IPS-18c (cell line): ENCODE measurements at regions not wholly inside any gene's neighbourhood (a gene's known extent, or its start where the extent isn't known, plus 50 kb on each side); places are given as distances from the start of the nearest gene placed in this dataset.

Source experiments
- H3K4me3 ChIP-seq: 2 replicates; pipeline ENCODE4 v1.7.0; 2013; ENCODE audit warnings: low read depth, mild to moderate bottlenecking, low read length, moderate library complexity; ENCODE audit not compliant: insufficient read depth
- H3K9me3 ChIP-seq: one replicate; pipeline ENCODE4 v1.6.1; 2013; ENCODE audit warnings: mild to moderate bottlenecking, low read length, moderate library complexity; ENCODE audit not compliant: control insufficient read depth, insufficient read depth

DNA sequence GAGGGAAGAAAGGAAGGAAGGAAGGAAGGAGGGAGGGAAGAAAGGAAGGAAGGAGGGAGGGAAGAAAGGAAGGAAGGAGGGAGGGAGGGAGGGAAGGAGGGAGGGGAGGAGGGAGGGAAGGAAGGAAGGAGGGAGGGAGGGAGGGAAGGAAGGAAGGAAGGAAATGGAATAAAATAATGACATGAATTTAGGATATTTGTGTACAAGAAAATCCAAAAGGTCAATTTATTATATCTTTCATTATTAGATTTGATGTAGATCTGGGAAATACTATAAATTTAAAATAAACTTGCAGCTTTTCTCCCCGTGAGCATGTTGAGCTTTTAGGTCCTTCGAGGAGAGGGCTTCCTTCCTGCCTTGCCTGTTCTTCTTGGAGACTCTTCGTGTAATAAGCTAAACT lies 398.6 kb upstream of the NRP1 start:
- Histone ChIP-seq H3K9me3 (no peaks in the 10 kb centered on the region), H3K4me3 (no peak overlapping the region)

DNA sequence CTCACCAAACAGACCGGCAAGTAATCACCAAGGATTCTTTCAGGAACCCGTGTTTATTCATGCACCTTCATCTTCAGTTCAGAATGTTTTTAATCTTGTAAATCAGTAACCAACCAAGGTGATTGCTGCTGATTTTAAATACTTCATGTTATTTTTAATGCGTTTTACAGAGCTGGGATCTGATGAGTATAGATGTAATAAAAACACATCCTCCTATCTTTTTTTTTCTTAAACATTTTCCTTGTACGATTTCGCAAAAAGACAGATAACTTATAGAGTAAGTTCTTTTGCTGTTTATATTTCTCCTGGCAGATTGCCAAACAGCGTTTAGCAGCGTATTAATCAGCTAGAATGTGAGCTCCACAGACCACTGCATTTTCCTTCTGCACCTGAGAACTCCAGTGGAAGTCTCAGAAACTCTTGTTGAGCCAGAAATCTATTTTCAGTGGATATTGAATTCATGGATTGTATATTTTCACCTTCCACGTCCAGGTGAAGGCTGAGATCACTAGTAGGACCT lies 397.8 kb upstream of the NRP1 start:
- H3K9me3 ChIP-seq = no peaks in the 10 kb centered on the region
- H3K4me3 ChIP-seq = no peak overlapping the region

DNA sequence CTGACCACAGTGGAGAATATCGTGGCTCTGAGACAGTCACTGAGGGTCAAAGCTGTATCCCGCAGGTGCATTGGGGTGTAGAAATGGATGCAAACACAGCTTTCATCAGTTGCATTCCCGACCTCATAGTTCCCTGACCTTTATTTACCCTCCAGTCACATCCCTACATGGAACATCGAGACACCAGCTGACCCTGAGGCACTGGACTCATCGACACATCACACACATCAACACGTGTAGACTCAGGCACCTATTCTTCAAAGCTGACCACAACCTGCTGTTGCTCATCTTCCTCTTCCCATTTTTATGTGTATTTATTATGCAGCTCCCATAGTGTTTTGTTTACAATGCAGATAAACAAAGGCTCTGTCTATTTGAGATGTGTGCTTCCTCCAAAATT lies 396.9 kb upstream of the NRP1 start:
- Histone ChIP-seq H3K9me3 (no peaks in the 10 kb centered on the region), H3K4me3 (no peak overlapping the region)

DNA sequence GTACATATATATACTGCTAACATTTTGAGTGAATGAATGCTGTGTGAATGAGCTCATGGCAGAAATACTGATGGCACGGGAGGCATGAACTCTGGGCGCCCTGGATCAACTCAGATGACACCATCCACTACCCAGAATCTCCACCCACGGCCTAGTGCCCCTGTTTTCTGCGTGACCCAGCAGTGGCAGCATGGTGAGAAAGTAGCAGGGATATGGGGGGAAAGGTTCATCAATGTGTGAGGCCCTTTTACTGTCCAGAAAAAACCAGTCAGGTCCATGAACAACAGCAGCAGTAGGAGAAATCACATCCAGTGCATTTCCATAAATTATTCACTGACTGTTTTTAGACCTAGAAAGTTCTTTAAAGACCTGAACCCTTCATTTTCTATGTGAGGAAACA lies 391.0 kb upstream of the NRP1 start:
- no peak overlapping the region for H3K4me3 ChIP-seq
- no peaks in the 10 kb centered on the region for H3K9me3 ChIP-seq

DNA sequence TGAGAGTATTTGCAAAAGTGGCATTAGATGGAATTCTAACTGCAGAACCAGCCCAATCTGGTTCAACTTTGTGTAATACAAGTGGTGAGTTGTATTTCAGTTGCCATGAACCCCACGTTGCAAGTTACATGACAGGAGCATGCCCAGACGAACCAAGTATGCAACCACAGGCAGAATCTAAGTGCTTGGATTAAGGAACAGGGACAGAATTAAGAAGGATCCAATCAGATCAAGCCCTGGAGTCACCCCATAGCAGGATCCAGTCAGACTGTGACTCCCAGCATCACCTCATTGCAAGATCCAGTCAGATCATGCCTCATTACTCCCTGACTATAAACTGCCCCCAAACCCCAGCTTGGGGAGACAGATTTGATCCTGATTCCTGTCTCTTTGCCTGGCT lies 388.7 kb upstream of the NRP1 start:
- H3K4me3 ChIP-seq = no peak overlapping the region
- H3K9me3 ChIP-seq = peaks cover 1% of the 10 kb centered on the region

DNA sequence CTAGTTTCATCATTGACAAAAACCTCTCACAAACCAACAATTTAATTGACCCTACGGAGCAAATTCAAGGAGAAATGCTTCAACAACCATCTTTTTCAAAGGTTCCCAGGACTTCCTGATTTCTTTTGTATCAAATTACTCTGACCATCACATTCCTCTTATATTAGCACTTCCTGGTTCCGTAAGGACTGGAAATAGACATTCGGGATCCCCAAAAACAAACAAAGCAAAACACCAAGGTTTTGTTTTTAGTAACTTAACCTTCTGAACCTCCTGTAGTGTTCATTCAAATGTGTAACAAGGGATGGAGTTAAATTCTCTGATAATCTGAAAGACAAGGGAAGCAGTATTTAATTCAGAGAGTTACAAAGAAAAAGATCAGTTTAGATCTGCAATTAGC lies 387.6 kb upstream of the NRP1 start:
- Histone ChIP-seq H3K4me3 (no peak overlapping the region), H3K9me3 (peaks cover 2% of the 10 kb centered on the region)

DNA sequence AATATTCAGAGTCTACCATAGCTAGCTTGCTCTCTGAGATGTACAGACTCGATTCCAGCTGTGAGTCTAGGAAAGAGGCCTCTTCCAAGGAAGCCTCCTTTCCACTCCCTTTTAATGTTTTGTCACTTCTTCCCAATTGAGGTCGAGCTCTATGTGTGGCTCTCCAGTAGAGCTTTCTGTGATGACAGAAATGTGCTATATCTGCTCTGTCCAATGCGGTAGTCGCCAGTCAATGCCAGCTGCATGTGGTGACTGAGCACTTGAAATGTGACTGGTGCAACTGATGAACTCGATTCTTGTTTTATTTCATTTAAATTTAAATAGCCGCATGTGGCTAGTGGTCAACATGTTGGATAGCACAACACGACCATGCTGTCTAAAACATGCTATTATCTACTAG lies 387.0 kb upstream of the NRP1 start:
- peaks cover 2% of the 10 kb centered on the region for H3K9me3 ChIP-seq
- H3K4me3 ChIP-seq = no peak overlapping the region

DNA sequence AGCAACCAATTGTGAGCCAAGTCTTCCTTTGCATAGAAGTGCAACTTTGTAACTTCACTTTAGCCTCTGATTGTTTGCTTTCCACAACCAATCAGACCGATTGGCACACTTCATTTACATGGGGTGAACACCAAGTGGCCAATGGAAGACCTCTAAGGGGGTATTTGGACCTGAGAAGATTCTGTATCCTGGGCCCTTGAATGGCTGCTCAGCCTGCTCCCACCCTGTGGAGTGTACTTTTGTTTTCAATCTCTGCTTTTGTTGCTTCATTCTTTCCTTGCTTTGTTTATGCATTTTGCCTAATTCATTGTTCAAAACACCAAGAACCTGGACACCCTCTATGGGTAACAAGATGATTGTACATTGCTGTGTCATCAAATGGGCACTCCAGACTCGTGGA lies 385.7 kb upstream of the NRP1 start:
- Histone ChIP-seq H3K9me3 (peaks cover 2% of the 10 kb centered on the region), H3K4me3 (no peak overlapping the region)

DNA sequence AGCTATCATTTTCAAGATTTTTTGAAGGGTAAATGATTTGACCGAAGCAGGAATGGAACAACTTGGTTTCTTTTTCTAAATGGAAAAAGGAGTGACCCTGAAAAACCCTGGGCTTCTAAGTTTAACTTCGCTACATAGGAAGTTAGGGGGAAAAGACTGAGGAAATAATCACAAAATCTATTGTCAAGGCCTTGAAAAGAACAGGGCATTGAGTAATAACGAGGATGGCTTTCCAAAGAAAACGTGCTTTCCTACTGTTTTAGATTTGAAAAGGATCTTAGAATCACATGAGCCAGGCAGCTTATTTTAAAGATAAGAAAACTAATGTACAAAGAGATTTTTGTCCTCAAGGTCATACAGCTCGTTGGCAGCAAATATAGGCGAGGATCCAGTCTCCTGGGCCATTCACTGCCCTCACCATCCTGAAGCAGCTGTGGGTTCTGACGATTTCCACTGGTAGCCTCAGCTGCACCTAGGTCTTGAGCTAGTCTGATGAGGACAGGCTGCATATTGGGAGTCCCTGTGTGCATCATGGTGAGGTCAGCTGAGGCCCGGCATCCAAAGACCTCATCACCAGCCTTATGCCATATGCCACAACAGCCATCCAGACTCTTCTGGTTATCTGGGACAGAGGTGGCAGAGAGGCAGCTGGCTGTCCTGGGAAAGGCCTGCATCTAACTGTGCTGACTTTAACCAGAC lies 384.7 kb upstream of the NRP1 start:
- peaks cover 2% of the 10 kb centered on the region for H3K9me3 ChIP-seq
- no peak overlapping the region for H3K4me3 ChIP-seq

DNA sequence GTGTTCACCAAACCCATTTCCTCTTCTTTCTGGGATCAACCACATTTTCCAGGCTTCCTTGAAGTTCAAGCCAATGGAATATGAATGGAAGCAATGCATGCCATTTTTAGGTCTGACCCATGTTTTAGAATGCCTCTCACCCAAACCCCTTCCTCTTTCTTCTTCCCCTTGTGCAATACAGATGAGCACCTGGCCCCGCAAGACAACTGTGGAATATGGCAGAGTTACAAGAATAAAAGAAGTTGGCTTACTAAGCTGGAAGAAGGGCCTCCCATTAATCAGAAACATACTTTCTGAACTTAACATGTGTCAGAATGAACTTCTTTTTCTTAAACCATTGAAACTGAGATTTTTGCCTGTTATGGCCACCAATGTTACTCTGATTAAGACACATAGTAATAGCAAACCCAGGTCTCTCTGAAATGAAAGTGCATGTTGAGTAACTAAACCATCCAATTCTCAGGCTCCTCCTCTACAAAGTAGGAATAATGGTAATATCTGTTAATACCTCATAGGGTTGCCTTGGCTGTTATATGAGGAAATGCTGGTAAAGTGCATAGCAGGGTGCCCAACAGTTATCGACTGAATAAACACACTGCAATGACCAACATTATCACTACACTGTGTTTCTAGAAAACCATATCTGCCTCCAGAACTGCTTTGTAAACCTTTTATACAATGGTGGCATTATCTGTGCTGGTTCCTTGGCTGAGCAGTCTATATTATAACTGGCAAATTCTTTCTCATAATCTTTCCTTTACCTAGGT lies 382.2 kb upstream of the NRP1 start:
- no peak overlapping the region for H3K4me3 ChIP-seq
- H3K9me3 ChIP-seq = peaks cover 2% of the 10 kb centered on the region

DNA sequence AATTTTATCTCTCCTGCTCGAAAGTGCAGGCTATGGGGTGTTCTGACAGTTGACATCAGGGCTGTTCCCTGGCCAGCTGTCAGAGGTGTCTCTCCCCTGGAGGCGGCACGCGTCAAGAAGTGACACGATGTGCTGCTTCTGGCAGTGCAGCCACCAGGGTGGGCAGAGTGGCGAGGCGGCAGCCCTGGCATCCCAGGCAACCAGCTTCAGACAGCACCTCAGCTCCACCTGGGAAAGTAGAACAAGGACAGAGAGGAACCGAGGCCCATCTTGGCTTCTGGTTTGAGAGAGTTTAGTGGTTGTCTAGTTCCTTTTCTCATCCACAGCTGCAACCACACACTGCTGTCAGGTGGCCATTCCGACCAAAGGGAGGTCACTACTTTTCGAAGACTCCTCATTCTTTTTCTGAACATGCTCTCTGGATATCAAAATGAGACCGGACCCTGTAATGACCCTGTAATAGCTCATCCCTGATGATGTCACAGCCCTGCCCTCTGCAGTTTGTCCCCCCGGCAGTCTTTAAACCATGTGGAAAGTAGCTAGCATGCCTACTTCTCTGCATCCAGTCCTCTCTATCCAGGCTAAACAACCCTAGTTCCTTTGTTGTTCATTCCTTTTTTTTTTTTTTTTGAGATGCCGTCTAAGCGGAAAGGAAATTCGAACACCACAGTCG lies 381.0 kb upstream of the NRP1 start:
- Histone ChIP-seq H3K9me3 (peaks cover 2% of the 10 kb centered on the region), H3K4me3 (no peak overlapping the region)

DNA sequence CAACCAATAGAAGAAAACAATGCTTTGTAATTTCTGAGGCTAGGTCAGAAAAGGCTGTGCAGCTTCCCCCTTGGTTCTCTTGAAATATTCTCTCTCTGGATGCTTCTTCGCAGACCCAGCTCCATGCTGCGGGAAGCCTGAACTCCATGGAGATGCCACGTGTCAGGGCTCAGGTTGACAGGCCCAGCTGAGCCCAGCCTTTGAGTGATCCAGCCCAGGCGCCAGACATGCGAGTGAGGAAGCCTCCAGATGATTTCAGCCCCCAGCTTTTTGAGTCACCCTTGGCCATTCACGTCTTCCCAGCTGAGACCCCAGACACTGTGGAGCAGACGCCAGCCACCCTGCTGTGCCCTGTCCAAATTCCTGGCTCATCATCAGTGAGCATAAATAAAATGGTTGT lies 378.4 kb upstream of the NRP1 start:
- H3K9me3 ChIP-seq = no peaks in the 10 kb centered on the region
- H3K4me3 ChIP-seq = no peak overlapping the region

DNA sequence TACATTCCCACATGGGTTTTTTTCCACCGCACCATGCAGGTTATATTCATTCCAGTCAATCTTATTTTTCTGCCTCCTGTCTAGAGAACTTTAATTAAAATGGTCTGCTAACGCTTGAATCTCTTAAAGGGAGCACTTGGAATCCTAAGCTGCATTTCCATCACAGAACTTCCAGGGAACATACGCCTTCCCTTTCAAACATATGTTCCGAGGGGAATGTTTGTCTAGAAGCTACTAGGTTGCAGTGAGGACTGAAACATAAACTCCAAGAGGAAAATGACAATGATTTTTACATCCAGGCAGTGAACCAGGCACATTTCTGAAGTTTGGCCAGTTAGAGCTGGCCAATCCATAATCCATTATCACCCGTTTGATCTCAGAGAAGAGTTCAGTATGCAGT lies 375.5 kb upstream of the NRP1 start:
- Histone ChIP-seq H3K4me3 (no peak overlapping the region), H3K9me3 (no peaks in the 10 kb centered on the region)

DNA sequence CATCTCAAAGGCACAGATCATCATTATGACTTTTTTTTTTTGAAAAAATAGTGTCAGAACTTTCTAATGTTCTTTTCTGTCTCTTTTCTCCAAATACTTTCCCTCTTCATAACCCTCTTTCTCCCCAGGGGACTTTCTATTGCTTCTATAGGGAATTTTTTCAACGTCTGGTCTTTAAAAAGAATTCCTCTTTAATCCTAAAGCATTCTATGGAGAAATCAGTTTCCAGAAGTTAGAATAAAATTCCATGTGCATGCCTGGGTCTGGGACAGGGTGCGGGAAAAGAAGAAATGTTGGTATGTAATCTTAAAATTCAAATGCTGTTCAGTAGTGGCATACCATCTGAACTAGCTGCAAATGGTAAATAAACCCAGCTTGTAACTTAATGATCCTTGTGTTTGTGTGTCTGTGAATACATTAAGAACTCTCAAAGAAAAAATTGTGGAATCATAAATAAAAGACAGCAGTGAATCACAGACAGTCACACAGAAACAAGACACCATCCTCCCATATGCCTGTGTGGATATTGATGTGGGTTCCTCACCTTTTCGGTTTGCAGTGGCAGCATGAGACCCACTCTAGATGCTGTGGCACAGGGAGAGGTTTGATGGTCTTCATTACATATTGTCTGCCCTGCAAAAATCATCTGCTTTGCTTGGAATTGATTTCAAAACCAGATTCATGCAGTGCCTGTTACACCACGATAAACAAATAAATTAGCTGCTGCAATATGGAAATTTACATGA lies 374.7 kb upstream of the NRP1 start:
- Histone ChIP-seq H3K4me3 (no peak overlapping the region), H3K9me3 (no peaks in the 10 kb centered on the region)

DNA sequence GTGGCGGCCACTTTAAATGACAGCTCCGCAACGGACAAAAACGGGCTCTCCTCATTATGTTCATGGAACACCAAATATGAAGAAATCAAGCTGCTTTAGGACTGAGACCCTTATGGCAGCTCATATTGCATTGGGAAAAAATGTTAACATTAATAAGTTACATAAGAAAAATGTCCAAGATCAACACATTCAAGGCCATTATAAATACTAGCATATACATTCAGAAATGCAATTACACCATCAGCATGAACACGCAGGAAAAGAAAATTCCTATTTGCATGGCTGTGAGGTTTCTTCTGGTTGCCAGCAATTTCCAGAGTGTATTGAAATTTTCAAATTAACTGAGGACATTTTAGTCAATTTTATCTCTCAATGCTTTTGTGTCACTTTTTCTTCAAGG lies 374.1 kb upstream of the NRP1 start:
- Histone ChIP-seq H3K9me3 (no peaks in the 10 kb centered on the region), H3K4me3 (no peak overlapping the region)

DNA sequence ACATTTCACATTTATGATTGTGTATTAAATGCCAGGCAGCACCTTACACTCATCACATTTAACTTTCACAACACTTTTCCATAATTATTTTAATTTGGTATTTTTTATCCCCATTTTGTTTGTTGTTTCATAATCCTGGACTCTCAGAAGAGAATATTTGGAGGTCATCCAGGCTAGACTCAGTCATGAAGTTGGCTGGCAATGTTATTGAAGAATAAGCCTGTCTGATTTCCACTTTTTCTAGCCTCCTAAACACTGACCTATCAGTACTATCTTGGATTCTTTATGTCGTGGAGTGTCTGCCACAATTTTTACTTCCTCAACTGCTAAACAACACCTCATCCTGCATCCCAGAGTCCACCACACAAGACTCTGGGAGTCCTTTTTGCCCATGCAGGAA lies 372.3 kb upstream of the NRP1 start:
- H3K4me3 ChIP-seq = no peak overlapping the region
- no peaks in the 10 kb centered on the region for H3K9me3 ChIP-seq

DNA sequence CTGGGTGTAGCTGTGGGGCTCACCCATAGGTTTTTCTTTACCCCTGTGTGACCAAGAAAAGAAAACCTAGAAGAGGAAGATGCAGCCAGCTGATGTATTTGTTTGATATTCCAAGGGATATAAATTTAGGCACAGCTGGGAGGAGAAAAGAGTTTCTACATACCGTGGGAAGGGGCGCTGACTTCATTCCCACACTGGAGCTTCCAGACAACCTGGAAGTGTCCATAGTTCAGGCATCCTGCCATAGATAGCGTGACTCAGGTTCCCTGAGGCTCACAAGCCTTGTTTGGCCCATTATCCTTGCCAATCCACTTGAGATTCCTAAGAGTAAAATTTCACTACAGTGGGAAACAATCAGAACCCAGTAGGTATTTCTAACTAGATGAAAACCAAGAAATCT lies 371.7 kb upstream of the NRP1 start:
- Histone ChIP-seq H3K4me3 (no peak overlapping the region), H3K9me3 (no peaks in the 10 kb centered on the region)
